ENCODE measurements at regions not wholly inside any gene's neighbourhood (a gene's known extent, or its start where the extent isn't known, plus 50 kb on each side); places are given as distances from the start of the nearest gene placed in this dataset.

DNA sequence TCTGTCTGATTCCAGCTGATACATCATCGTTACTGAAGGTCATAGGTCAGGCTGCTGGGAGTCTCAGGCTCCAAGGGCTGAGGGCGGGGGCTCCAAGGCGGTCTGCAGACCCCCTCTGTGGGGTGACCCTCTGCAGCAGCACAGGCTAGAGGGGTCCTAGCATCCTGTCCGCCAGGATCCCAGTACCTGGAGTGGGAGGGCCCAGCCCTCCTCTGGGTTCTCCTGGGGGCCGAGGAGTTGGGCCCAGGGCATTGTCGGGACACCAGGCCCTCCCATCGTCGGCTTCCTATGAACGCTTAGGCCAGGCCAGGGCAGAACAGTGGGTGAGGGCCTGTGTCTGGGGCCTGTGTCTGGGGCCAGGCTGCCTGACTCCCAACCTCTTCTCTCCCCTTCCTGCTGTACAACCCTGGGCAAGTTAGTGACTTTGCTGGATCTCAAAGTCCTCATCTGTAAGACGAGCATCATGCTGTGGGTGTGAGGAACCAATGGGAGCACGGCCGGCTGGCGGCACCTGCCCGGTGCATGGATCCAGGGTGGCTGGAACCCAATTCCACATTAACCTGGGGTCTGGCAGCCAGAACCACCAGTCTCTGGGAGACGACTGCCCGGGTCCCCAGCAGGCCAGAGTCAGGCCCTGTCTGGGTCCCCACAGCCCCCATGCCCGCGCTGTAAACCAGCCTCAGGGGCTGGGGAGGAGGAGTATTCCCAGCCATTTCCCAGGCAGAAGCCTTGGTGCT, 56.2 kb upstream of the COL18A1 start:
- CTCF ChIA-PET = no interaction called here
- intact Hi-C loops (cut with micrococcal nuclease; ENCODE audit: unreplicated experiment) = no loop called here
- TF ChIP-seq, protein P1, sequence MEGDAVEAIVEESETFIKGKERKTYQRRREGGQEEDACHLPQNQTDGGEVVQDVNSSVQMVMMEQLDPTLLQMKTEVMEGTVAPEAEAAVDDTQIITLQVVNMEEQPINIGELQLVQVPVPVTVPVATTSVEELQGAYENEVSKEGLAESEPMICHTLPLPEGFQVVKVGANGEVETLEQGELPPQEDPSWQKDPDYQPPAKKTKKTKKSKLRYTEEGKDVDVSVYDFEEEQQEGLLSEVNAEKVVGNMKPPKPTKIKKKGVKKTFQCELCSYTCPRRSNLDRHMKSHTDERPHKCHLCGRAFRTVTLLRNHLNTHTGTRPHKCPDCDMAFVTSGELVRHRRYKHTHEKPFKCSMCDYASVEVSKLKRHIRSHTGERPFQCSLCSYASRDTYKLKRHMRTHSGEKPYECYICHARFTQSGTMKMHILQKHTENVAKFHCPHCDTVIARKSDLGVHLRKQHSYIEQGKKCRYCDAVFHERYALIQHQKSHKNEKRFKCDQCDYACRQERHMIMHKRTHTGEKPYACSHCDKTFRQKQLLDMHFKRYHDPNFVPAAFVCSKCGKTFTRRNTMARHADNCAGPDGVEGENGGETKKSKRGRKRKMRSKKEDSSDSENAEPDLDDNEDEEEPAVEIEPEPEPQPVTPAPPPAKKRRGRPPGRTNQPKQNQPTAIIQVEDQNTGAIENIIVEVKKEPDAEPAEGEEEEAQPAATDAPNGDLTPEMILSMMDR (conservative IDR thresholded peaks at IDR 0.05) = no peak
- TF ChIP-seq EZH2 (IDR thresholded peaks at IDR 0.05; ENCODE audit: low read depth) = no peak

DNA sequence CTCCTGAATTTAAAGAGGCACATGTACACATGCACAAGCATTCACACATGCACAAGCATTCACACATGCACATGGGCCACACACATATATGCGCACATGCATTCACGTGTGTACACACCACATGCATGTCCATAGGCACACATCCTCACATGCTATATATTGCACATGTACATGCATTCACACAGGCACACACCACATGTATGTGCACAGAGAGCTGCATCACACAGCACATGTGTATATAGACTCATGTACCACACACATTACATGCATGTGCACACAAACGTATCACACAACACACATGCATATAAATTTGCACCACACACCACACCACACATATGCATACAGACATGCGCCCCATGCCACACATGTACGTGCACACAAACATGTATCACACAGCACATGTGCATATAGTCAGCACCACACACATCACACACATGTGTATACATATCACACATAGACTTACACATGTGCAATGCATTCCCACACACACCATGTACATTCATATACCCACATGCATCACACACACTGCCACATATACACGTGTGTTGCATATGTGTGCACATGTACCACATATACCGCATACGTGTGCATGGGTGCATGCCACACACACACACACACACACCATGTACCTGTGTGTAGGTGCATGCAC, 54.6 kb upstream of the COL18A1 start:
- Histone ChIP-seq H3K79me2 (ENCODE audit: low read depth) (no peaks in the 10 kb centered on the region), H3K4me3 (no peak overlapping the region), H3K9me3 (ENCODE audit: insufficient read depth, low read depth) (no peaks in the 10 kb centered on the region), H3K9me2 (ENCODE audit: insufficient read depth) (no peaks in the 10 kb centered on the region), H3K27ac (no peak overlapping the region), H3K4me1 (replicated peaks; ENCODE audit: insufficient read depth) (no peaks in the 10 kb centered on the region), H3K4me2 (no peak overlapping the region), H4K20me1 (ENCODE audit: insufficient read depth) (no peaks in the 10 kb centered on the region), H2AFZ (no peak overlapping the region), H3K36me3 (ENCODE audit: low read depth) (no peaks in the 10 kb centered on the region), H3K27me3 (ENCODE audit: insufficient read depth, low read depth) (no peaks in the 10 kb centered on the region), H3F3A (ENCODE audit: insufficient read depth, low read depth) (no peaks in the 10 kb centered on the region)
- DNase-seq = no peak
- no TSS peak for BruUV-seq (replicated peaks)
- intact Hi-C loops (cut with micrococcal nuclease; ENCODE audit: unreplicated experiment) = no loop called here
- POLR2A ChIA-PET (ENCODE audit: unreplicated experiment) = no interaction called here
- CTCF ChIA-PET = no interaction called here
- TF ChIP-seq, protein P1 (conservative IDR thresholded peaks at IDR 0.05) = no peak
- no peak for TF ChIP-seq EZH2 (IDR thresholded peaks at IDR 0.05; ENCODE audit: low read depth)

More for the DNA sequence above, 56.2 kb upstream of the COL18A1 start:
- H3K9me2 ChIP-seq (ENCODE audit: insufficient read depth) = no peaks in the 10 kb centered on the region
- no peaks in the 10 kb centered on the region for H3K27me3 ChIP-seq (ENCODE audit: insufficient read depth, low read depth)
- no peaks in the 10 kb centered on the region for H3K4me1 ChIP-seq (replicated peaks; ENCODE audit: insufficient read depth)
- no peak overlapping the region for H2AFZ ChIP-seq
- H3K36me3 ChIP-seq (ENCODE audit: low read depth) = no peaks in the 10 kb centered on the region
- no peak overlapping the region for H3K4me2 ChIP-seq
- no peak for DNase-seq
- H3K9me3 ChIP-seq (ENCODE audit: insufficient read depth, low read depth) = no peaks in the 10 kb centered on the region
- H3K27ac ChIP-seq = no peak overlapping the region
- POLR2A ChIA-PET (ENCODE audit: unreplicated experiment) = no interaction called here
- no peak overlapping the region for H3K4me3 ChIP-seq
- BruUV-seq (replicated peaks) = no TSS peak
- H3F3A ChIP-seq (ENCODE audit: insufficient read depth, low read depth) = no peaks in the 10 kb centered on the region
- H4K20me1 ChIP-seq (ENCODE audit: insufficient read depth) = no peaks in the 10 kb centered on the region
- H3K79me2 ChIP-seq (ENCODE audit: low read depth) = no peaks in the 10 kb centered on the region

DNA sequence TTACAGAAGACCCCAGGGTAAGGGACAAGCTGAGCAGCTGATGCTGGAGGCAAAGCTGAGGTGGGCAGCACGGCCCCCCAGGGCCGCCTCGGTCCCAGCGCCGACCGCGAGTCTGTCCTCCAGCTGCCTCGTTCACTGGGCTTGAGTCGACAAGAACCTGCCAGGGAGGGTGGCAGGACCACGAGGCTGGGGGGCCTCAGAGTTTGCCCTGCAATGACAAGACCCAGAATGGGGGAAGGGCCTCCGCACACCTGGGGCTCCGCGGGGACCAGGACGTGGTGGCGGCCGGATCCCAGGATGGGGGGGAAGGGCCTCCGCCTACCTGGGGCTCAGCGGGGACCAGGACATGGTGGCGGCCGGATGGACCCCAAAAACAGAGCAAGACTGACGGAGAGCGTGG, 53.9 kb upstream of the COL18A1 start:
- Histone ChIP-seq H3K4me1 (replicated peaks; ENCODE audit: insufficient read depth) (no peaks in the 10 kb centered on the region), H3K27me3 (ENCODE audit: insufficient read depth, low read depth) (no peaks in the 10 kb centered on the region), H3F3A (ENCODE audit: insufficient read depth, low read depth) (no peaks in the 10 kb centered on the region), H3K27ac (no peak overlapping the region), H3K9me2 (ENCODE audit: insufficient read depth) (no peaks in the 10 kb centered on the region), H3K9me3 (ENCODE audit: insufficient read depth, low read depth) (no peaks in the 10 kb centered on the region), H4K20me1 (ENCODE audit: insufficient read depth) (no peaks in the 10 kb centered on the region), H3K79me2 (ENCODE audit: low read depth) (no peaks in the 10 kb centered on the region), H3K36me3 (ENCODE audit: low read depth) (no peaks in the 10 kb centered on the region), H3K4me2 (no peak overlapping the region), H2AFZ (no peak overlapping the region), H3K4me3 (no peak overlapping the region)
- intact Hi-C loops (cut with micrococcal nuclease; ENCODE audit: unreplicated experiment) = no loop called here
- no peak for DNase-seq
- ChIA-PET POLR2A (ENCODE audit: unreplicated experiment) (no interaction called here), CTCF (no interaction called here)
- TF ChIP-seq, protein P1 (conservative IDR thresholded peaks at IDR 0.05) = no peak
- no peak for TF ChIP-seq EZH2 (IDR thresholded peaks at IDR 0.05; ENCODE audit: low read depth)
- no TSS peak for BruUV-seq (replicated peaks)

Data from PC-9 (cell line).